ENCODE measurements at regions not wholly inside any gene's neighbourhood (a gene's known extent, or its start where the extent isn't known, plus 50 kb on each side); places are given as distances from the start of the nearest gene placed in this dataset.
"Not testable (repeated sequence)": the region's sequence is repeated elsewhere in the genome, so short reads cannot be mapped to it uniquely, and the experiment has no call there.

GRCh38 chr4:27888505-27888904 is 1027.9 kb downstream of the STIM2 start:
- no peak for DNase-seq

GRCh38 chr4:27894951-27895350 is 1034.3 kb downstream of the STIM2 start:
- DNase-seq, result no peak

GRCh38 chr4:27908356-27908755 is 1047.7 kb downstream of the STIM2 start:
- no peak for DNase-seq

DNA sequence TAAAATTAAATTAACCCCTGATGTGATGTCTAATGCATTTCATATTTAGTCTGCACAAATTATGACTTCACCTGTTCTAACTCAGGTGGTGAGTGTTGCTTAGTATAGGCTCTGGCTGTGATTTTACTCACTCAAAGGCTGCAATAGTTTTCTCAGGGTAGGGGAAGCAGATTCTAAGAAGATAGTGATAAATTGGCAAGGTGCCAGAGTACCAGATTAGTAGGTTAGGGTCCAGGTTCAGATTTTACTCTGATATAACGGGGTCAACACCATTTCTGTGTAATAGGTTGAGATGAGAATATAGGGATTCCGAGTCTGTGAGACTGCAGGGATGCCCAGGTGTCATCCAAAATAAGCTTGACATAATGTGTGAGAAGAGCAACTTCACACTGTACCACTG is 1049.6 kb downstream of the STIM2 start:
- no peak for DNase-seq

- DNase-seq, result no peak
Observed at GRCh38 chr4:27911047-27911446, 1050.4 kb downstream of the STIM2 start.

GRCh38 chr4:27913738-27914137 is 1053.1 kb downstream of the STIM2 start:
- no peak for DNase-seq

- DNase-seq, result no peak
Observed at GRCh38 chr4:27915822-27916221, 1055.2 kb downstream of the STIM2 start.

DNA sequence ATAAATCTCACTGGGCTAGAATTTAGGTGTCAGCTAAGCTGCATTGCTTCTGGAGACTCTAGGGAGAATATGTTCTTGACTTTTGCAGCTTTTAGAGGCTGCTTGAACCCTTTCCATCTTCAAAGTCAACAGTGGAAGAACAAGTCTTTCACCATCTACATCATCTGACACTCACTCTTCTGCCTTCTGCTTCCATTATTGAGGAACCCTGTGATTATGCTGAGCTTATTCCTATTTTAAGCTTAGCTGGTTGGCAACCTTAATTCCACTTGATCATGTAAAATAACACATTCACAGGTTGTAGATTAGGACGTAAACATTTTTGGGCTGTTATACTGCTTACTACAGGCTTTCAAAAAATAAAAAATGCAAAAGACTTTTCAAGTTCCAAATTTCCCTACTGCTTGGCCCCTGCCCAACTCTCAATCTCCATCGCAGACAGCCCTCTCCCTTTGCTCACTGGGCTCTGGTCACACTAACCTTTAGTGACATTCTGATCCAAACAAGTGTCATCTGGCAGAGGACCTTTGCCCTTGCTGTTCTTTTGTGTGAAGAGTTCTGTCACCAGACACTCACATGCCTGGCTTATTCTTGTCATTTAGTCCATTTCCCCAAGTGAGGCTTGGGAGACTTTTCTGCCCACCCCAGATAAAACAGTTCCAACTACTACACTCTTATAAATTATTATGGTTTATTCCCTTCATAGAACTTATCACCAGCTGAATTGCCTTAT is 1056.0 kb downstream of the STIM2 start:
- DNase-seq, result no peak

- DNase-seq, result no peak
Observed at GRCh38 chr4:27917381-27917780, 1056.7 kb downstream of the STIM2 start.

DNA sequence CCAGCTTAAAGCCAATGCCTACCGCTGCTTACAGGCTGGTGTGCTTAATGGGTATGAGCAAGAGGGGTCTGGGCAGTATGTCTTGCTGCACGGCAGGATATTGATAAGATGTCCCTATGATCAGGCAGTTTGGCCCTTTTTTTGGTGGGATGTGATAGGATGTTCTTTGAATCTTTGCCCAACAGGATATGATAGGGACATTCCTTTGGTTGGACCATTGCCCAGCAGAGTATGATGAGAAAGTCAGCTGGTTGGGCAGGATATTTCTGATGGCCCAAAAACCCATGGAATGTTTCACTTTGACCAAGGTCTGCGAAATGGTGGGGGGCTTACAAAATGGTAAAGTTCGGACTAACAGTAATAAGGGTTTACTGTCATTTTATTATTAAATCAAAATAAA is 1060.6 kb downstream of the STIM2 start:
- no peak for DNase-seq

DNA sequence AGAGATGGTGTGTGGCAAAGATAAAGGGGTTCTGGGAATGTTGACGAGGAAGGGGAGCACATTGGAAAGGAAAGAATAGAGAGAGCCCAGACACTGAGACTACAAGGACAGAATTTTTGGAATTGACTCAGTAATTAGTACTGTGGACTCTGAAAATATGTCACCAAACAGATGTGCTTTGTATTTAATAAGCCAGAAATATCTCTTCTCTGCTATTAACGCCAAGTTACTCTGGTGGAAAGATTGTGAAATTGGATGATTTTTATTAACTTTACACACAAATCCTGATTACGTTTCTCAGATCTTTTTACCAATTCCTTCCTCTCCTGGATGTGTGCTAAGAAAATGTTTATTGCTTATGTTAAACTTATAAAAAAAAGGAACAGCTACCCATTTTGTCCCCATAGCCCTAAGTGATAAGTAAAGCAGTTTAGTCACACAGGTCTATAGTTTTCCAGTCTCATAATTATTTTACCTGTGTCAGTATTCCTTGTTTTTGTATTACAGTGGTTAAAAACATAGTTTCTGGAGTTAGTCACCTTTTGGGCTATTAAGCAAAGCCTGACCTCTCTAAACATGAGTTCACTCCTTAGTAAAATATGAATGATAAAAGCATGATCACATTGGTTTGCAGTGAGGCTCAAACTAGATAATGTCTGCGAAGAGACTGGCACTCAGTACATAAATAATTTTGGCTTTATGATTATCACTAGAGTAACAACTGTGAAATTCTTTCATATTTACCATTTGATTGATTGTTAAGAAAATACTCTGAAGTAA is 1068.3 kb downstream of the STIM2 start:
- no peak for DNase-seq

GRCh38 chr4:27930291-27930690 is 1069.7 kb downstream of the STIM2 start:
- DNase-seq, result no peak

- DNase-seq, result no peak
Observed at GRCh38 chr4:27930976-27931375, 1070.3 kb downstream of the STIM2 start.

DNA sequence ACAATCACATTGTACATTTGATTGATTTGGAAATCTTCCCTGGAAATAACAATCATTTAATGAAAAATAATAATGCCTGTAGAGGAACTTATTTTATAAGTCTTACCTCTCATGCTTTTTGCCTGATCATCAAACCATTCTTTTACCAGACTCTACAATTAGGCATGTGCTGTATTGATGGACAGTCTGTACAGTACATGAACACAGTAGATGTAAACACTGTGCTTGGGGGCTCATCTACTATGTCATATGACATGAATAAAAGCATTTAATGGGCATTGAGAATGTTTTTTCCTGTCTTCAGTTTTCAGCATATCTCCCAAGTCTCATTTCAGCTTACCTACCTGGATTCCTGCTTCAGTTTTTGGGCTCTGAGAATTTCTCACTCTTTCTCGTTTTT is 1070.9 kb downstream of the STIM2 start:
- no peak for DNase-seq

DNA sequence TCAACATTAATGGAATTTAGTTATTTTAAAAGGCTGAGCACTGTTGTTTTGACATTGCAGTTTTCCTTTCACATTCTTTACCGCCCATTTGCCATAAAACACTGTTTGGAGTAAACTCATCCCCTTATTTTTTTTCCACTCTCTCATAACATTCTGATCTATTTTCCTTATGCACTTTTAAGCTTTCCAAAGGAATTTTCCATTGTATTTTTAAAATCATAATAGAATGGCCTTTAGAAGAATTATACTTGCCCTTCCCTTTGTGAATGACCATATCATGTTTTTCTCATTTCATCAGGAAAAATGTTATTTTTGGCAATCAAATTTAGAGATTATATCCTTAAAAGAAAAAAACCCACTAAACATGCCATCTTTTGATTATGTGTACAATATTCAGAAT is 1074.2 kb downstream of the STIM2 start:
- DNase-seq, result no peak

GRCh38 chr4:27946799-27947198 is 1086.2 kb downstream of the STIM2 start:
- DNase-seq, result no peak

DNA sequence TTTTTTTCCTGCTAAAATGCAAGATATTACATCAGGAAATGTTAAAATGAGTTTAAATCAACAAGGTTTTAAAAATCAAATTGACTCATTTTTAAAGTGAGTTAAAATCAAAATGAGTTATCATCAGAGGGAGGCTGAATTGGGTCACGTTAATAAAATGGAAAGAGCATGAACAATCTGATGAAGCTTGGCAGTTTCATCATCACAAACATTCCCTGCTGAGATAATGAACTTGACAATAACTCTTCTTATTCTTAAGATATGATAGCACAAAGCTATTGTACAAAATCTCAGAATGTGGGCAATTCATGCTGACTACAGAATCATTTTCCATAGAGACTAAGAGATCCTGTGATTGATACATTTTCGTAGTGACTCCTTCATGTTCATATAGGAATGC is 1086.7 kb downstream of the STIM2 start:
- DNase-seq, result no peak

DNA sequence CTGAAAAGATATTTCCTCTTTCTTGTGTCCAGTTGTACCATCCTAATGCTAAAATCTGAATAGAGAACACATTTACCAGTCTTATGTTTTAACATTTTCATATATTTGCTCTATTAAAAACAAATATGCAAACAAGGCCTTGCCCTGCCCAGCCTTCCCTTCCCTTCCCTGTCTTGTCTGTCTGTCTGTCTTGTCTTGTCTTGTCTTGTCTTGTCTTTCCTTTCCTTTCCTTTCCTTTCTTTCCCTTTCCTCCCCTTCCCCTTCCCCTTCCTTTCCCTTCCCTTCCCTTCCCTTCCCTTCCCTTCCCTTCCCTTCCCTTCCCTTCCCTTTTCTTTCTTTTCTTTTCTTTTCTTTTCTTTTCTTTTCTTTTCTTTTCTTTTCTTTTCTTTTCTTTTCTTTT is 1103.5 kb downstream of the STIM2 start:
- no peak for DNase-seq

DNA sequence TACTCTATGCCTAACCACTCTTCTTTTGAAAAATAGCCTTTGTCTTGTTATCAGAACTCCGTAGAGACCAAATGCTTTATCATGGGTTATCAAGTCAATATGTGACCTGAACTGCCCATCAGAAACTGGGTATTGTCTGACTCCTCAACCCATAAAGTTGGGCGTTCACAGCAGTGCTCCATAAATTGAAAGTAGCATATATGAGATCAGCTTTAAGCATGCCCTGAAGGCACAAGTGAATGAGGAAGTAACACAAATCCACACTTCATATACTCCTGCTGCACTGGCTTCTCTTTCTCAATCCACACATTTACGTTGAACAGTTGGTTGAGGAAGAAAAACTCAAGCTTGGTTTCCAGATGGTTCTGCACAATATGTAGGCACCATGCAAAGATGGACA is 1106.0 kb downstream of the STIM2 start:
- no peak for DNase-seq

DNA sequence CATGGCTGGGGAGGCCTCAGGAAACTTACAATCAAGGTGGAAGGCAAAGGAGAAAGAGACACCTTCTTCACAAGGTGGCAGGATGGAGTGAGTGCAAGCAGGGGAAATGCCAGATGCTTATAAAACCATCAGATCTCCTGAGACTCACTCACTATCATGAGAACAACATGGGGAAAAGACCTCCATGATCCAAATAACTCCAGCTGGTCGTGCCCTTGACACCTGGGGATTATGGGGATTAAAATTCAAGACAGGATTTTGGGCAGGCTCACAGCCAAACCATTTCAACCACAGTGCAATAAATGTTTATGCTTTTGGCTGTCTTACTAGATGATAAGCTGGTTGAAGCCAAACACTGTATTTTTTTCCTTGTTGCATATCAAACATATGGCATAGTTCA is 1112.4 kb downstream of the STIM2 start:
- DNase-seq, result no peak

DNA sequence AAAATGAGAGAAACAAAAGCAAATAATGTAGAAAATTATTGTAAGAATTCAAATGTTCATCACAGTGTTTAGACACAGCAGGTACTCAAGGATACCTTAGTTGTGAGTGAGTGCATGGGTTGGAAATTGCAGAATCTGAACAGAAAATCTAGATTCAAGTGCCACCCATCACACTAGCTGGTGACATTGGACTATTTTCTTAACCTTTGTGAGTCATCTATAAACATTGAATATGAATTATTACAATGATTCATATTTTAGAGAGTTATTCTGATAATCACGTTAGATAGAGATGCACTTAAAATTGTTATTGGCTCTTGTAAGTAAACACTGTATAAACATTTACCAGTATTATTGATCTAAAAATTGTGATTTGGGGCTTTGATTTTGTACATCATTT is 1113.1 kb downstream of the STIM2 start:
- no peak for DNase-seq

DNA sequence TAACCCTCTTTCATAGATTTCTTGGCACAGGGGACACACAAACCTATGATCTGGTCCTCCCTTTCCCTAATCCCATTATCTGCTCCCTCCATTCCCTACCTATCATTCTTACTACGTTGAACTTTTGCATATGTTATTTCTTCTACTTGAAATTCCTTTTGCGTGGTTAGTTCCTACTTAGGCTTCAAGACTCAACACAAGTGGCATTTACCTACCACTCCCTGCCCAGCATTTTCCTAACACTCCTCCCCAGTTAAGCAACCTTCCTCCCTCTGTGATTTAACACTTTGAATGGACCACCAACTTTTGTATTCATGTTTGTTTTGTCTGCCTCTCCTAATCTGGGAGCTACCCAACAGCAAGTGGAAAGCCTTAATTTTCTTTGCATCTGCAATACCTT is 1113.7 kb downstream of the STIM2 start:
- no peak for DNase-seq

- DNase-seq, result not testable (repeated sequence)
Observed at GRCh38 chr4:27974881-27975280, 1114.2 kb downstream of the STIM2 start.

DNA sequence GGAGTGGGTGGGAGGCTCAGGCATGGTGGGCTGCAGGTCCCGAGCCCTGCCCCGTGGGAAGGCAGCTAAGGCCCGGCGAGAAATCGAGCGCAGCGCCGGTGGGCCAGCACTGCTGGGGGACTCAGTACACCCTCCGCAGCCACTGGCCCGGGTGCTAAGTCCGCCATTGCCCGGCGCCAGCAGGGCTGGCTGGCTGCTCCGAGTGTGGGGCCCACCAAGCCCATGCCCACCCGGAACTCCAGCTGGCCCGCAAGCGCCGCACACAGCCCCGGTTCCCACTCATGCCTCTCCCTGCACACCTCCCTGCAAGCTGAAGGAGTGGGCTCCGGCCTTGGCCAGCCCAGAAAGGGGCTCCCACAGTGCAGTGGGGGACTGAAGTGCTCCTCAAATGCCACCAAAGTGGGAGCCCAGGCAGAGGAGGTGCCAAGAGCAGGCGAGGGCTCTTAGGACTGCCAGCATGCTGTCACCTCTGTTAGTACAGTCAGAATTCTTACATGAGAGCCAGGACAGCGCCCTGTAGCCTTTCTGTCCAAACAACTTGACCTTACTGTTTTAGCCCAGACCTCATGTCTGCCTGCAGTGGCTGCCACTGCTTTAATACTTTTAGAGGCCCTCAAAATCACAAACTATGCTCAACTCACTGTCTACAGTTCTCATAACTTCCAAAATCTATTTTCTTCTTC is 1117.9 kb downstream of the STIM2 start:
- not testable (repeated sequence) for DNase-seq
